ENCODE measurements at regions not wholly inside any gene's neighbourhood (a gene's known extent, or its start where the extent isn't known, plus 50 kb on each side); places are given as distances from the start of the nearest gene placed in this dataset.
"Not testable (repeated sequence)": the region's sequence is repeated elsewhere in the genome, so short reads cannot be mapped to it uniquely, and the experiment has no call there.

DNA sequence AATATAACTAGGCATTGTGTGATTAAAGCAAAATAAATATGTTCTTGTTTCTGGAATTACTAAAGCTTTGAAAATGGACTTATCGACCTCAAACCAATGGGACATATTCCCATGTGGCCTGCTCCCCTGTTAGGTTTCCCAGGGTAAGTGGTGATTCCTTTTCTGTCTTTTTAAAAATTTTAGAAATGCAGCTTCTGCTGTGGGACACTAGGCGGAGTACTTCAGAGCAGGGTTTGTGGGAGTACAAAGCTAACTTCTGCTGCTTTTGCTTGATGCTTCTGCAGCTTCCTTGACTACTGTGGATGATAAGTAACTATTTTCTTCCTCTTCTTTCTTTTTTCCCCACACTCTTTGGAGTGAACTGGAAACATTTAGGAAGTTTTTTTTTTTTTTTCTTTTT is 2632.4 kb upstream of the DEFB115 start:
- not testable (repeated sequence) for H3K27ac Mint-ChIP-seq; H3K27me3 Mint-ChIP-seq; ATAC-seq; DNase-seq; H3K36me3 Mint-ChIP-seq (ENCODE audit: low read depth); H3K9me3 ChIP-seq (ENCODE audit: control insufficient read depth, low read length, poor library complexity, severe bottlenecking); H3K4me1 Mint-ChIP-seq; H3K4me3 Mint-ChIP-seq

DNA sequence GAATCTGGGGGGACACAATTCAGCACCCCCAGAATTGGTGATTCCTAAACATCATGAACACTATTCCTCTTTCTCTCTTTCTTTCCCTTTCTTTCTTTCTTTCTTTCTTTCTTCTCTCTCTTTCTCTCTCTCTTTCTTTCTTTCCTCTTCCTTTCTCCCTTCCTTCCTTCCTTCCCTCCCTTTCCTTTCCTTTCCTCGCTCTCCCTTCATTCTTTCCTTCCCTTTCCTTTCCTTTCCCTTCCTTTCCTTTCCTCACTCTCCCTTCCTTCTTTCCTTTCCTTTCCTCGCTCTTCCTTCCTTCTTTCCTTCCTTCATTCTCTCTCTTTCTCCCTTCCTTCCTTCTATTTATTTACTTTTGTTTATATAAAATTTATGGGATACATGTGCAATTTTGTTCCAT is 2616.6 kb upstream of the DEFB115 start:
- not testable (repeated sequence) for H3K9me3 ChIP-seq (ENCODE audit: control insufficient read depth, low read length, poor library complexity, severe bottlenecking); H3K4me3 Mint-ChIP-seq; H3K27me3 Mint-ChIP-seq; H3K4me1 Mint-ChIP-seq; H3K36me3 Mint-ChIP-seq (ENCODE audit: low read depth); ATAC-seq; H3K27ac Mint-ChIP-seq; DNase-seq

All from T-helper 17 cell (primary cell).